ENCODE measurements at regions not wholly inside any gene's neighbourhood (a gene's known extent, or its start where the extent isn't known, plus 50 kb on each side); places are given as distances from the start of the nearest gene placed in this dataset.

- H2AFZ ChIP-seq (replicated peaks; ENCODE audit: low read length, poor library complexity): no peak overlapping the region
- ATAC-seq (ENCODE audit: low read depth) (no peak), DNase-seq (no peak)
- no peak overlapping the region for H2BK20ac ChIP-seq (ENCODE audit: low read depth, low read length)
- in situ Hi-C loops (cut with MboI; ENCODE audit: low sequenced_read_pairs): loop anchor here (10.0 kb wide), 3 partner anchors 292 to 1852 kb away; partner anchors contain the start of genes FIP1L1 and PDGFRA
- no peaks in the 10 kb centered on the region for H3K9me3 ChIP-seq (ENCODE audit: control insufficient read depth, insufficient read depth, low read length)
- H3K56ac ChIP-seq (ENCODE audit: extremely low read depth, insufficient read depth, low read length): no peak overlapping the region
- H3K79me1 ChIP-seq (ENCODE audit: low read depth in 1 of 2, low read length in 2 of 2): no peaks in the 10 kb centered on the region
- no peak overlapping the region for H4K8ac ChIP-seq (ENCODE audit: low read depth in 2 of 2, low read length in 2 of 2)
- H3K27ac ChIP-seq (ENCODE audit: insufficient read depth, low read length): no peak overlapping the region
- CTCF ChIA-PET: no interaction called here
- no peak overlapping the region for H2BK120ac ChIP-seq (ENCODE audit: low read depth, low read length)
- H3K9ac ChIP-seq (ENCODE audit: low read depth, low read length): no peak overlapping the region
- no peak overlapping the region for H2AK9ac ChIP-seq (replicated peaks; ENCODE audit: low read depth, low read length, poor library complexity)
- H3K14ac ChIP-seq (replicated peaks; ENCODE audit: low read depth, low read length): no peak overlapping the region
- peaks cover 13% of the 10 kb centered on the region for H3K27me3 ChIP-seq (ENCODE audit: control insufficient read depth, insufficient read depth, low read length)
- no peaks in the 10 kb centered on the region for H3K4me1 ChIP-seq (ENCODE audit: control insufficient read depth, insufficient read depth, low read length)
- H4K20me1 ChIP-seq (ENCODE audit: insufficient read depth, low read length): no peaks in the 10 kb centered on the region
- BruUV-seq (replicated peaks): no TSS peak
- H3K4me3 ChIP-seq (ENCODE audit: insufficient read depth, low read depth, low read length): no peak overlapping the region
- H2BK5ac ChIP-seq (ENCODE audit: low read depth, low read length, poor library complexity, severe bottlenecking): no peak overlapping the region
- WGBS, 2 experiments (ENCODE audit: extremely low coverage in 2 of 2, insufficient read length in 1 of 2): no CpG with 5 or more reads among the region's 3 CpGs
- no peak for TF ChIP-seq ELK1 (IDR thresholded peaks at IDR 0.05; ENCODE audit: borderline replicate concordance, low read depth, low read length)
- no peak for TF ChIP-seq NFE2L2 (IDR thresholded peaks at IDR 0.05; ENCODE audit: low read depth, low read length)
- no peak for TF ChIP-seq BHLHE40 (IDR thresholded peaks at IDR 0.05; ENCODE audit: low read depth, low read length)
- TF ChIP-seq POLR2A (IDR thresholded peaks at IDR 0.05; ENCODE audit: low read depth, low read length): no peak
- no peak for TF ChIP-seq RFX5 (IDR thresholded peaks at IDR 0.05; ENCODE audit: low read depth, low read length)
- no peak for TF ChIP-seq RCOR1 (IDR thresholded peaks at IDR 0.05; ENCODE audit: insufficient replicate concordance, low read length)
- no peak for TF ChIP-seq MAZ (IDR thresholded peaks at IDR 0.05; ENCODE audit: borderline replicate concordance, low read depth, low read length)
- TF ChIP-seq USF2 (IDR thresholded peaks at IDR 0.05; ENCODE audit: low read depth, low read length): no peak
- TF ChIP-seq CHD1 (IDR thresholded peaks at IDR 0.05; ENCODE audit: low read depth, low read length): no peak
- TF ChIP-seq RAD21 (IDR thresholded peaks at IDR 0.05; ENCODE audit: low read length): no peak
- no peak for TF ChIP-seq MXI1 (IDR thresholded peaks at IDR 0.05; ENCODE audit: borderline replicate concordance, low read depth, low read length)
- TF ChIP-seq CTCF (conservative IDR thresholded peaks at IDR 0.05; ENCODE audit: low read depth, low read length): no peak
- TF ChIP-seq MAFK (IDR thresholded peaks at IDR 0.05; ENCODE audit: low read depth, low read length): no peak
- no peak for TF ChIP-seq FOS (IDR thresholded peaks at IDR 0.05; ENCODE audit: low read depth, low read length)
- no peak overlapping the region for H2BK15ac ChIP-seq (ENCODE audit: low read depth, low read length)
- no peaks in the 10 kb centered on the region for H3K36me3 ChIP-seq (ENCODE audit: control insufficient read depth, insufficient read depth, low read length)
- H3K4me2 ChIP-seq (ENCODE audit: low read depth, low read length): no peak overlapping the region
- intact Hi-C loops (cut with micrococcal nuclease): loop anchor here (10.0 kb wide), 2 partner anchors 342 to 492 kb away; partner anchors contain the start of gene RASL11B
- dilution Hi-C loops (cut with HindIII; ENCODE audit: low sequenced_read_pairs, unreplicated experiment): no loop called here
- H2AK5ac ChIP-seq (ENCODE audit: low read depth, low read length): no peak overlapping the region
- no peak overlapping the region for H3K18ac ChIP-seq (ENCODE audit: low read depth, low read length)
- POLR2A ChIA-PET (ENCODE audit: unreplicated experiment): no interaction called here
- no peak overlapping the region for H3K4ac ChIP-seq (ENCODE audit: low read depth, low read length)
- no peaks in the 10 kb centered on the region for H3K9me1 ChIP-seq (ENCODE audit: insufficient read depth, low read length)
- H4K91ac ChIP-seq (ENCODE audit: insufficient read depth, low read depth, low read length): no peak overlapping the region
- H3K23ac ChIP-seq (ENCODE audit: low read depth, low read length): no peak overlapping the region
- no peak overlapping the region for H4K5ac ChIP-seq (ENCODE audit: low read depth, low read length)
Observed at GRCh38 chr4:52372747-52373146, 286.4 kb downstream of the USP46 start.
